Immature natural killer cell (primary cell): ENCODE measurements at regions not wholly inside any gene's neighbourhood (a gene's known extent, or its start where the extent isn't known, plus 50 kb on each side); places are given as distances from the start of the nearest gene placed in this dataset.

Source experiments
- DNase-seq, 3 donors: peaks; one replicate each; pipeline ENCODE4 v3.0.0; 2022; ENCODE audit warnings: mixed read lengths in 1 of 3
- H3K27ac Mint-ChIP-seq, 6 donors: one replicate each; pipeline ENCODE4 v1.8.0; 2020; ENCODE audit warnings: mixed read lengths in 6 of 6, mild to moderate bottlenecking in 5 of 6, inconsistent platforms in 4 of 6, moderate library complexity in 3 of 6
- H3K27me3 Mint-ChIP-seq, 3 donors: one replicate each; pipeline ENCODE4 v1.8.0; 2020 to 2021; ENCODE audit warnings: low read depth in 3 of 3, mild to moderate bottlenecking in 3 of 3, mixed read lengths in 3 of 3, moderate library complexity in 3 of 3, inconsistent platforms in 1 of 3
- H3K36me3 Mint-ChIP-seq, 3 donors: one replicate each; pipeline ENCODE4 v1.8.0; 2020; ENCODE audit warnings: mixed read lengths in 3 of 3, inconsistent platforms in 2 of 3, mild to moderate bottlenecking in 2 of 3
- H3K4me1 Mint-ChIP-seq, 2 donors: one replicate each; pipeline ENCODE4 v1.8.0; 2020; ENCODE audit warnings: inconsistent platforms in 2 of 2, mild to moderate bottlenecking in 2 of 2, mixed read lengths in 2 of 2, moderate library complexity in 1 of 2
- H3K4me3 Mint-ChIP-seq, 5 donors: one replicate each; pipeline ENCODE4 v1.8.0; 2020; ENCODE audit warnings: mild to moderate bottlenecking in 5 of 5, mixed read lengths in 5 of 5, inconsistent platforms in 3 of 5, moderate library complexity in 3 of 5
- H3K9me3 Mint-ChIP-seq, 6 donors: one replicate each; pipeline ENCODE4 v1.8.0; 2020; ENCODE audit warnings: mild to moderate bottlenecking in 6 of 6, mixed read lengths in 6 of 6, inconsistent platforms in 4 of 6, moderate library complexity in 3 of 6

DNA sequence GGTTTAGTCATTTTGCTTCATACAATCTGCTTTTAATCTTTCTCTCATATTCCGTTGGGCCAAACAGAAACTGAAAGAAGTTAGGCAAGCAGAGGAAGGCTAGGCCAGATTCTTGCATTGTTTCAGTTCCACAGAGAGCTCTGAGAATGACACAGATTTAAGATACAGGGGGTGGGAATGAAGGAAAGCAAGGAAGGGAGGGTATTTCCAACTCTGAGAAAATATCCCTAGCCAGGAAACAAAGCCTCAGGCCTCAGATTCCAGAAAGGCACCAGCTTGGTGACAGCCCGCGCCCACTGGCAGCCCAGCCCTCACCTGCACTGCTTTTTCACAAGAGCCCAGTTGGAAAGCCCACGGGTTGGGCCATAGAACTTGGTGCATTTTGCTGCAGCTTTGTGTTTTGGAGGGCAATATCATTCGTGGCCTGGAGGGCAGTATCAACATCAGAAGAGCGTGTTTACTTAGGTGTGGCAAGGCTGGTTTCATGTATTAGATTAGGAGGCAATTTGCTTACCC lies 63.5 kb downstream of the ENC1 start:
- H3K36me3 Mint-ChIP-seq = no peaks in the 10 kb centered on the region
- no peaks in the 10 kb centered on the region for H3K9me3 Mint-ChIP-seq
- H3K27ac Mint-ChIP-seq = peak overlapping the region; percentile 71 to 90 (median 84)
- peaks cover 30 to 45% of the 10 kb centered on the region in 2 donors for H3K4me1 Mint-ChIP-seq
- H3K27me3 Mint-ChIP-seq = peaks cover 0 to 5% (median 2%) of the 10 kb centered on the region in 3 donors
- DNase-seq = peak; percentile 17 to 39 (median 19)
- H3K4me3 Mint-ChIP-seq = peak overlapping the region; percentile 29 to 79 (median 65)

DNA sequence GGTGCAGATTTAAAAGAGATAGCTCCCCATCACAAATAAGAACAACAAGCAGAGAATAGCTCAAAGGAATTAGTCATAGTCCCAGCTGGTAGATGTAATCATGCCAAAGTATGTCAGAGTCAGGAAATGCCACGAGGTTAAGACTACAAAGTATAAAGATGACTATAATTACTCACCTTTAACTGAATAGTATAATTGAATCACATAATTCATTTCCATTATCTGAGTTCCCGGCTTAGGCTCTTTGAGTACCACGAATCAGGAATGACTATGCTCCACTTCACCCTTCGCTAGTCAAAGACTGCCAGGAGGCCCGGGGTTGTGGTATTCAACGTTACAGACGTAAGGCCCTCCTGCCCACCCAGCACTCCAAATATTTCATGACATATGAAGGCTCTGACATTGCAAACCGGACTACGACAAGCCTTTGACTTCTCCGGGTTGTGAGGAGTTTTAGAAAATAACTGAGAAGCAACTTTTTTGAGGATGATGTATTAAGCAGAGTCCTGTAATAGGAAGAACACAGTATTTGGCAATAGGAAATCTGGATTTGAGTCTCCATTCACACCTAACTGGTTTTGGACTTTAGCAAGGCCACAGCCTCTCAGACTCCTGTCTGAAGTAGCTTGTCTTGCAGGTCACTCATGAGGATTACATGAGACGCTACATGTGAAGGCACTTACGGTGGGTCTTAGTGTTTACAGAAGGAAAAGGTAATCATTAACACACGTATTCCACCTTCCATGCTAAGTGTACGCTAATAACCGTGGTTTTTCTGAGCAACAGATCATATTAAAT lies 64.6 kb downstream of the ENC1 start:
- Mint-ChIP-seq H3K9me3 (peaks cover 0 to 2% (median 0%) of the 10 kb centered on the region in 6 donors), H3K27ac (peak overlapping the region; percentile 16 to 80 (median 64)), H3K36me3 (no peaks in the 10 kb centered on the region), H3K4me3 (peak overlapping the region; percentile 2 to 60 (median 37)), H3K27me3 (peaks cover 0 to 6% (median 2%) of the 10 kb centered on the region in 3 donors), H3K4me1 (peaks cover 30 to 45% of the 10 kb centered on the region in 2 donors)
- DNase-seq = no peak

DNA sequence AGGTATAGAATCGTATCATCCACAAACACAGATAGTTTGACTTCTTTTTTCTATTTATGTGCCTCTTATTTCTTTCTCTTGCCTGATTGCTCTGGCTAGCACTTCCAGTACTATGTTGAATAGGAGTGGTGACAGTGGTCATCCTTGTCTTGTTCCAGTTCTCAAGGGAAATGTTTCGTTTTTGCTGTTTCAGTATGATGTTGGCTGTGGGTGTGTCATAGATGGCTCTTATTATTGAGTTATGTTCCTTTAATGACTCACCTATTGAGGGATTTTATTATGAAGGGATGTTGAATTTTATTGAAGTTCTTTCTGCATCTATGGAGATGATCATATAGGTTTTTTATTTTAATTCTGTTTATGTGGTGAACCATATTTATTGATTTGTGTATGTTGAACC lies 70.3 kb downstream of the ENC1 start:
- no peak overlapping the region for H3K4me3 Mint-ChIP-seq
- H3K27me3 Mint-ChIP-seq = peaks cover 0 to 2% (median under 1%) of the 10 kb centered on the region in 3 donors
- H3K4me1 Mint-ChIP-seq = no peaks in the 10 kb centered on the region
- H3K36me3 Mint-ChIP-seq = no peaks in the 10 kb centered on the region
- no peak overlapping the region for H3K27ac Mint-ChIP-seq
- H3K9me3 Mint-ChIP-seq = peaks cover 0 to 3% (median 0%) of the 10 kb centered on the region in 6 donors
- no peak for DNase-seq

DNA sequence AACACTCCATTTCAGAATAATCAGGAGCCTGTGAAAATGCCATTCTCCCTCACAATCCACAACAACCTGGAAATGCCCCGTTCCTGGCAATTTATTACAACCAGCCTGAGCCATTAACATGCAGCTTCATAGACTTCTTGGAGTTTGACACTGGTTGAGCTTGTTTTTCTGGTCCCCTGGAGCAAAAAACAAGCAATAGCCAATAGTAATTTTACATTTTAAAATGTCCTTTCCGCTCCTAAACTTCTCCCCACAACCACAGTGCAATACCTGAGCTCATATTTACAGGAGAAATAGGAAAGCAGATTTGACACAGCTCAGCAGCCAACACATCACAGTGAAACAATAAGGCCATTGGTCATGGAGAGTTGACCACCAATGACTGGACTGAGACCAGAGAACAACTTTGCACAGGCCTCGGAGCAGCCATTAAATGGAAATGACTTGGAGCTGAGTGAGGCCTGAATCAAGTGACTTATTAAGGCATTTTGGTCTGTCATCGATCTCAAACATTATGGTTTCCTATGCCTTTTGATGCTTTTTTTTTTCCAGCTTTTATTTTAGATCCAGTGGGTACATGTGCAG lies 73.0 kb downstream of the ENC1 start:
- Mint-ChIP-seq H3K4me1 (no peaks in the 10 kb centered on the region), H3K27ac (no peak overlapping the region), H3K36me3 (no peaks in the 10 kb centered on the region), H3K4me3 (no peak overlapping the region), H3K27me3 (peaks cover 0 to 3% (median 2%) of the 10 kb centered on the region in 3 donors), H3K9me3 (peaks cover 0 to 3% (median 0%) of the 10 kb centered on the region in 6 donors)
- no peak for DNase-seq

DNA sequence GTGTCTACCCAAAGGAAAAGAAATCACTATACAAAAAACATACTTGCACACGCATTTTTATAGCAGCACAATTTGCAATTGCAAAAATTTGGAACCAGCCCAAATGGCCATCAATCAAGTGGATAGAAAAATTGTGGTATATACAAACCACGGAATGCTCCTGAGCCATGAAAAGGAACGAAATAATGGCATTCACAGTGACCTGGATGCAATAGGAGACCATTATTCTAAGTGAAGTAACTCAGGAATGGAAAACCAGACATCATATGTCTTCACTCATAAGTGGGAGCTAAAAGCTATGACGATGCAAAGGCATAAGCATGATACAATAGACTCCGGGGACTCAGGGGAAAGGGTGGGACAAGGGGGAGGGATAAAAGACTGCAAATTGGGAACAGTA lies 78.4 kb downstream of the ENC1 start:
- Mint-ChIP-seq H3K27ac (no peak overlapping the region), H3K27me3 (peaks cover 0 to 5% (median 2%) of the 10 kb centered on the region in 3 donors), H3K4me3 (no peak overlapping the region), H3K4me1 (no peaks in the 10 kb centered on the region), H3K36me3 (no peaks in the 10 kb centered on the region), H3K9me3 (no peaks in the 10 kb centered on the region)
- no peak for DNase-seq

DNA sequence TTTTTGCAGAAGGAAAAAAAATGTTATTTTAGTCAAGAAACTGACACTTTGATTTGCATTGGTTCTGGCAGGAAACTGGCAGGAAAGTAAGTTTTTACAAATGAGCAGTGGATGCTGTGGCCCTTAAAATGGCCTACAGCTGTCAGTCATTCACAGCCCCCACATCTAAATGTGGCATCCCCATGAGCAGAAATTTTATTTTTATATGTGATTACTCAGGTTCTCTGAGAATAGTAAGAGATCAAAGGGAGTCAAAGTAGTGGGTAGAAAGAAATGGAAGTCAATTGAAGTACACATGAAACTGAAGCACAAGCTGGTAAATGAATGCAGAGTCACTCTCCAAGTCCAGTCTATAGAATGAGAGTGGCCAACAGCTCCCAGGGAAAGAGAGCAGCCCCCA lies 80.3 kb downstream of the ENC1 start:
- Mint-ChIP-seq H3K36me3 (no peaks in the 10 kb centered on the region), H3K27ac (no peak overlapping the region), H3K27me3 (peaks cover 0 to 4% (median 2%) of the 10 kb centered on the region in 3 donors), H3K4me3 (no peak overlapping the region), H3K4me1 (no peaks in the 10 kb centered on the region), H3K9me3 (no peaks in the 10 kb centered on the region)
- DNase-seq = no peak

DNA sequence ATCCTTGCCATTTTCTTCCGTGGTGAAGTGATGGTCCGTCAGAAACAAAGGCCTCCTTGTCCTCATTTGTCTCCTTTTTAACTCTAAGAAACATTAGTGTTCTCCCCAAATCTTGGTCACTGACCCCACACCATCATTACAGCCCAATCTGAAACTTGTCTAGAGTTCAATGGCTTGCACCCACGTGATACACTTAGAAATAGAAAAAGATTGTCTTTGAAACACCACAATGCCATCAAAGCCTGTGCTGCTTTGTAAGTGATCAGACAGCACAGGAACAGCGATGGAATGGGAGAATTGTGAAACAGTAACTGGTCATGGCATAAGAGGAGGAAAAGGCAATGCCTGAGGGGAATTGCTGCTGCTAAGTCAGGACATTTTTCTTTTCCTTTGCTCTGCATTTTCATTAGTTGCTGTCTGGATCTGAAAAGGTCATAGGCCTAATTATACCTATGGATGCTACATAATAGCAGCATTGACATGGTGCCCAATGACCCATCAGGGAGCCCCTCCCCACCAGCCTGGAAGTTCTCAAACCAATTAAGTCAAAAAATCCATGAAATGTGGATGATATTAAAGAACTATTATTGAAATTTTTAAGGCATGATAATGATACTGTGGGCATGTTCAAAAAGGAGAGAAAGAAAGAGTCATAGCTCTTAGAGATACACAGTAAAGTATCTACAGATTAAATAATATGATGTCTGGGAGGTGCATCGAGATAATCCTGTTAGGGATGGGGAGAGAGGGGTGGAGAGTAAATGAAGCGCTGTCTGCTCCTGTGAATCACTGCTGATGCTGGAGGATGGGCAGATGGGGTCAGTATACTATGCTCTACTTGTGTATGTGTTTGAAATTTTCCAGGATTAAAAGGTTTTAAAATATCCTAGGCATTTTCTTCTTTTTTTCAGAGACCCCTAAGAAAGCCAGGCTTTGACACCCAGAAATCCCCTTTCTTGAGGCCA lies 83.6 kb downstream of the ENC1 start:
- Mint-ChIP-seq H3K27me3 (peaks cover 0 to 4% (median 2%) of the 10 kb centered on the region in 3 donors), H3K36me3 (no peaks in the 10 kb centered on the region), H3K9me3 (no peaks in the 10 kb centered on the region), H3K4me3 (no peak overlapping the region), H3K4me1 (no peaks in the 10 kb centered on the region), H3K27ac (no peak overlapping the region)
- DNase-seq = no peak

DNA sequence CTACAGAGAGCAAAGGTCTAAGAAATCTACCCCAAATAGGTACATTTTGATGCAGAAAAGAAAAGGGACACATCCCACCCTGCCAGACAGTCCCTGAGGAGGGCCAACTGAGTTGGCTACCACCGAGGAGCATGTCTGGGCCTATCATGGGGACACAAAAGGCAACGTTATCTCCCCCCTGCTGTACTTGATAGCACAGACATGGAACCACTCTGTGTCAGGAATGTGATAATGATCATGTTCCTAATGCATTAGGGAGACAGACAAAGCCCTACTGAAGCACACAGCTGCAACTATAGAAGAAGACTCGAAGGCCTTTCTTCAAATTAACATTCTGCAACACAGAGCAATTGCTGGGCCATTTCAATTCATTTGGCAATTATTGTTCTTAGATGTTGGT lies 84.5 kb downstream of the ENC1 start:
- Mint-ChIP-seq H3K27me3 (peaks cover 0 to 4% (median 2%) of the 10 kb centered on the region in 3 donors), H3K36me3 (no peaks in the 10 kb centered on the region), H3K4me3 (no peak overlapping the region), H3K4me1 (no peaks in the 10 kb centered on the region), H3K27ac (no peak overlapping the region), H3K9me3 (no peaks in the 10 kb centered on the region)
- DNase-seq = no peak

DNA sequence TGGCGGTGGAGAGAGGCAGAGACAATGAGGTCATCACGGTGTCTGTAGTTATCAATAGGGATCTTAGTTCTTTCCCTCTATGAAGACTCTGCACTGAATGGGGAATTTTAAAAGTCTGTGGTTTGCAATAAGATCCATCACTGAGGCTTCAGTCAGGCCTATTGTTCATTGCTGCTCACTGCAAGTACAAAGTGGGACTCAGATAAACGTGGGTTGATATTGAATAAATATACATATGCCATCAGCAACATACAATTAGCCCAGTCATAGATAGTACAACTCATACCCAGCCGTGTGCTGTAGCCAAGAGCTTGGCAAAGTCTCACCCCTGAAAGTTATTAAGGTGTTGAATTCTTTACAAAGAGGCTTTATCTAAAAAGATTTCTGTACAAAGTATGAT lies 88.4 kb downstream of the ENC1 start:
- no peaks in the 10 kb centered on the region for H3K4me1 Mint-ChIP-seq
- H3K9me3 Mint-ChIP-seq = no peaks in the 10 kb centered on the region
- no peak overlapping the region for H3K27ac Mint-ChIP-seq
- H3K27me3 Mint-ChIP-seq = peaks cover 0 to 2% (median 0%) of the 10 kb centered on the region in 3 donors
- DNase-seq = no peak
- H3K4me3 Mint-ChIP-seq = no peak overlapping the region
- H3K36me3 Mint-ChIP-seq = no peaks in the 10 kb centered on the region

DNA sequence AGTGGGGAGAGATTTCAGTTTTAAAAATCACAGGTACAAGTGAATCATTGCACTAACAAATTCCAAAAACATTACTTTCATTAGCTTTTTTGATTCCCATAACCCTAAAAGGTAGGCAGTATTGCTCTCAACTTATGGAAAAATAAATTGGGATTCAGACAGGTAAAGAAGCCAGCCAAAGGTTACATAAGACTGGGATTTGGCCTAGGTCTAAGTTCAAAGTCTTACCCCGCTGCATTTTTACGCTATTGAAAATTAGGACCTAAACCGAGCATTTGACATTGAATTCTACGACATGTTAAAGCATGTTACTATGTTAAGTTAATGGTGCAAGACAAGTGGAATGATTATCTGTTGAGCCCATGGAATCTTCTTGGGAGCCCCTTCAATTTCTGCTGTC lies 89.6 kb downstream of the ENC1 start:
- Mint-ChIP-seq H3K4me1 (no peaks in the 10 kb centered on the region), H3K4me3 (no peak overlapping the region), H3K27me3 (peaks cover 0 to 2% (median 0%) of the 10 kb centered on the region in 3 donors), H3K27ac (no peak overlapping the region), H3K36me3 (no peaks in the 10 kb centered on the region), H3K9me3 (no peaks in the 10 kb centered on the region)
- DNase-seq = no peak

DNA sequence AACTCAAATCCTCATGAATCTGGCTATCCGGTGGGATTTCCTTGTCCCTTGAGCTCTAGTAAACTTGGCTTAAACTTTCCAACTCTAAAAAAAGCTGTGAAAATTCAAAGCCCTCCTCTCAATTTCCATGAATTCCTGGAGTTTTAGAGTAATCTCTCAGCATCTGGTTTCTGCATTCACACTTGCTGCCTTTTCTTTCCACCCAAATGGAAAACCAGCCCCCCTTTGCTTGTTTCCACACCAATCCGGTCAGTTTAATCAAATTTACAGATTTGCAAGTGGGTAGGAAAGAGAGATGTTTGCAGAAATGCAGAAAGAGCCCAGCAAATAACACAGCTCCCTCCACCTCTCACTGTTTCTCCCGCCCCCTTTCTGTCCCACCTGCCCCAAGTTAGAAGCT lies 91.1 kb downstream of the ENC1 start:
- Mint-ChIP-seq H3K9me3 (no peaks in the 10 kb centered on the region), H3K27me3 (no peaks in the 10 kb centered on the region), H3K27ac (no peak overlapping the region), H3K4me1 (no peaks in the 10 kb centered on the region), H3K36me3 (no peaks in the 10 kb centered on the region), H3K4me3 (no peak overlapping the region)
- no peak for DNase-seq

DNA sequence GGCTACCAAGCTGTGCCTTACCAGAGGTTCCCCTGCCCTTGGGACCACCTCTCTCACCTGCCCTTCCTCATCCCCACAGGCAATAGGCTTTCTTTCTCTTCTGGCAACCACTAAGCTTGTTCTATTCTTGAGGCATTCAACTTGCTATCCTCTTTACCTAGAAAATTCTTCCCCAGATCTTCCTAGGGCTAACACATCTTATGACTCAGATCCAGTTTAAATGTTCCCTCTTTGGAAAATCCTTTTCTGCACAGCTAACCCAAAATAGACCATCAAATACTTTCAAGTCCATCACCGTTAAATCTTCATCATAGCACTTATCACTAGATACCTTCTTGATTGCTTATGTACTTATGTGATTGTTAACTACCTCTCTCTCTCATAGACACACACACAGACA lies 93.7 kb downstream of the ENC1 start:
- no peaks in the 10 kb centered on the region for H3K9me3 Mint-ChIP-seq
- DNase-seq = no peak
- no peaks in the 10 kb centered on the region for H3K4me1 Mint-ChIP-seq

DNA sequence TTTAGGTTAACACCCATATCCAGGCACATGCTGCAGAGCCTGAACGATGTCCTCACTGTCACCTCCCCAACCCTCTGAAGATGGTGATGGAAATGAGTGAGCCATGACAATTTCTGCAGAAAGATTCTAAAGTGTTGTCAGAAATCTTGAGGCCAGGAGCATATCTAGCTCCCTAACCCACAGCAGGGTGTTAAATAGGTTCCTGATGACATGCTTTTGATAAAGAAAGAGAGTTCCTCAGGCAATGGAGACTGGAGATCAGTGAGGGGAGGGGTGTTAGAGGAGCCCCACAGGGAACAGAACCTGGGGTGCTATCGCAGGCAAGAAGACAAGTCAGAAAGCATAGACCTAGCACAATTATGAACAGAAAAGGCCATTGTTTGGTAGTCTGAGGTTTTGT lies 95.7 kb downstream of the ENC1 start:
- Mint-ChIP-seq H3K4me3 (no peak overlapping the region), H3K27me3 (peaks cover 0 to 7% (median 0%) of the 10 kb centered on the region in 3 donors), H3K9me3 (no peaks in the 10 kb centered on the region), H3K4me1 (no peaks in the 10 kb centered on the region), H3K36me3 (no peaks in the 10 kb centered on the region), H3K27ac (no peak overlapping the region)
- no peak for DNase-seq

More for the DNA sequence above, 93.7 kb downstream of the ENC1 start:
- H3K27ac Mint-ChIP-seq = no peak overlapping the region
- peaks cover 0 to 7% (median 0%) of the 10 kb centered on the region in 3 donors for H3K27me3 Mint-ChIP-seq
- H3K4me3 Mint-ChIP-seq = no peak overlapping the region
- H3K36me3 Mint-ChIP-seq = no peaks in the 10 kb centered on the region
